ENCODE measurements at regions not wholly inside any gene's neighbourhood (a gene's known extent, or its start where the extent isn't known, plus 50 kb on each side); places are given as distances from the start of the nearest gene placed in this dataset.

GRCh38 chr6:56815436-56815835, 139.5 kb upstream of the BEND6 start:
- no peak overlapping the region for H3K4me3 ChIP-seq (replicated peaks in 1 of 3; ENCODE audit: insufficient read depth in 1 of 3, low read depth in 2 of 3, low read length in 3 of 3)
- no peaks in the 10 kb centered on the region for H3K79me2 ChIP-seq (ENCODE audit: insufficient read depth, low read length)
- no peaks in the 10 kb centered on the region; a peak in 1 of 5 replicates for H3K27me3 ChIP-seq (ENCODE audit: control insufficient read depth in 1 of 2, insufficient read depth in 2 of 2, low read length in 2 of 2)
- H3K27ac ChIP-seq (ENCODE audit: extremely low read length, insufficient read depth, low read length), result no peak overlapping the region
- POLR2A ChIA-PET, result no interaction called here
- FAIRE-seq, result no peak
- TF ChIP-seq, protein P1, sequence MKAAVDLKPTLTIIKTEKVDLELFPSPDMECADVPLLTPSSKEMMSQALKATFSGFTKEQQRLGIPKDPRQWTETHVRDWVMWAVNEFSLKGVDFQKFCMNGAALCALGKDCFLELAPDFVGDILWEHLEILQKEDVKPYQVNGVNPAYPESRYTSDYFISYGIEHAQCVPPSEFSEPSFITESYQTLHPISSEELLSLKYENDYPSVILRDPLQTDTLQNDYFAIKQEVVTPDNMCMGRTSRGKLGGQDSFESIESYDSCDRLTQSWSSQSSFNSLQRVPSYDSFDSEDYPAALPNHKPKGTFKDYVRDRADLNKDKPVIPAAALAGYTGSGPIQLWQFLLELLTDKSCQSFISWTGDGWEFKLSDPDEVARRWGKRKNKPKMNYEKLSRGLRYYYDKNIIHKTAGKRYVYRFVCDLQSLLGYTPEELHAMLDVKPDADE (CRISPR knock-in tag; IDR thresholded peaks at IDR 0.05), result no peak
- no peak for TF ChIP-seq ATF7-NPFF (CRISPR knock-in tag; IDR thresholded peaks at IDR 0.05; ENCODE audit: low read depth)
- TF ChIP-seq, protein P2, sequence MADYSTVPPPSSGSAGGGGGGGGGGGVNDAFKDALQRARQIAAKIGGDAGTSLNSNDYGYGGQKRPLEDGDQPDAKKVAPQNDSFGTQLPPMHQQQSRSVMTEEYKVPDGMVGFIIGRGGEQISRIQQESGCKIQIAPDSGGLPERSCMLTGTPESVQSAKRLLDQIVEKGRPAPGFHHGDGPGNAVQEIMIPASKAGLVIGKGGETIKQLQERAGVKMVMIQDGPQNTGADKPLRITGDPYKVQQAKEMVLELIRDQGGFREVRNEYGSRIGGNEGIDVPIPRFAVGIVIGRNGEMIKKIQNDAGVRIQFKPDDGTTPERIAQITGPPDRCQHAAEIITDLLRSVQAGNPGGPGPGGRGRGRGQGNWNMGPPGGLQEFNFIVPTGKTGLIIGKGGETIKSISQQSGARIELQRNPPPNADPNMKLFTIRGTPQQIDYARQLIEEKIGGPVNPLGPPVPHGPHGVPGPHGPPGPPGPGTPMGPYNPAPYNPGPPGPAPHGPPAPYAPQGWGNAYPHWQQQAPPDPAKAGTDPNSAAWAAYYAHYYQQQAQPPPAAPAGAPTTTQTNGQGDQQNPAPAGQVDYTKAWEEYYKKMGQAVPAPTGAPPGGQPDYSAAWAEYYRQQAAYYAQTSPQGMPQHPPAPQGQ (CRISPR knock-in tag; IDR thresholded peaks at IDR 0.05; ENCODE audit: borderline replicate concordance), result no peak
- TF ChIP-seq IRF2 (CRISPR knock-in tag; IDR thresholded peaks at IDR 0.05), result no peak
- TF ChIP-seq ZSCAN21 (CRISPR knock-in tag; IDR thresholded peaks at IDR 0.05; ENCODE audit: borderline replicate concordance), result no peak
- no peak for TF ChIP-seq ZNF496 (CRISPR knock-in tag; IDR thresholded peaks at IDR 0.05; ENCODE audit: insufficient replicate concordance)
- TF ChIP-seq, protein P3, sequence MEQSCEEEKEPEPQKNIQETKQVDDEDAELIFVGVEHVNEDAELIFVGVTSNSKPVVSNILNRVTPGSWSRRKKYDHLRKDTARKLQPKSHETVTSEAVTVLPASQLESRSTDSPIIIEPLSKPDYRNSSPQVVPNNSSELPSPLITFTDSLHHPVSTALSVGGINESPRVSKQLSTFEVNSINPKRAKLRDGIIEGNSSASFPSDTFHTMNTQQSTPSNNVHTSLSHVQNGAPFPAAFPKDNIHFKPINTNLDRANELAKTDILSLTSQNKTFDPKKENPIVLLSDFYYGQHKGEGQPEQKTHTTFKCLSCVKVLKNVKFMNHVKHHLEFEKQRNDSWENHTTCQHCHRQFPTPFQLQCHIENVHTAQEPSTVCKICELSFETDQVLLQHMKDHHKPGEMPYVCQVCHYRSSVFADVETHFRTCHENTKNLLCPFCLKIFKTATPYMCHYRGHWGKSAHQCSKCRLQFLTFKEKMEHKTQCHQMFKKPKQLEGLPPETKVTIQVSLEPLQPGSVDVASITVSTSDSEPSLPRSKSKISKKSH (CRISPR knock-in tag; IDR thresholded peaks at IDR 0.05; ENCODE audit: borderline replicate concordance), result no peak
- TF ChIP-seq ZSCAN29 (CRISPR knock-in tag; conservative IDR thresholded peaks at IDR 0.05), result no peak
- TF ChIP-seq, protein P4, sequence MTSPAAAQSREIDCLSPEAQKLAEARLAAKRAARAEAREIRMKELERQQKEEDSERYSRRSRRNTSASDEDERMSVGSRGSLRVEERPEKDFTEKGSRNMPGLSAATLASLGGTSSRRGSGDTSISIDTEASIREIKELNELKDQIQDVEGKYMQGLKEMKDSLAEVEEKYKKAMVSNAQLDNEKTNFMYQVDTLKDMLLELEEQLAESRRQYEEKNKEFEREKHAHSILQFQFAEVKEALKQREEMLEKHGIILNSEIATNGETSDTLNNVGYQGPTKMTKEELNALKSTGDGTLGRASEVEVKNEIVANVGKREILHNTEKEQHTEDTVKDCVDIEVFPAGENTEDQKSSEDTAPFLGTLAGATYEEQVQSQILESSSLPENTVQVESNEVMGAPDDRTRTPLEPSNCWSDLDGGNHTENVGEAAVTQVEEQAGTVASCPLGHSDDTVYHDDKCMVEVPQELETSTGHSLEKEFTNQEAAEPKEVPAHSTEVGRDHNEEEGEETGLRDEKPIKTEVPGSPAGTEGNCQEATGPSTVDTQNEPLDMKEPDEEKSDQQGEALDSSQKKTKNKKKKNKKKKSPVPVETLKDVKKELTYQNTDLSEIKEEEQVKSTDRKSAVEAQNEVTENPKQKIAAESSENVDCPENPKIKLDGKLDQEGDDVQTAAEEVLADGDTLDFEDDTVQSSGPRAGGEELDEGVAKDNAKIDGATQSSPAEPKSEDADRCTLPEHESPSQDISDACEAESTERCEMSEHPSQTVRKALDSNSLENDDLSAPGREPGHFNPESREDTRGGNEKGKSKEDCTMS (CRISPR knock-in tag; conservative IDR thresholded peaks at IDR 0.05), result no peak
- no peak for TF ChIP-seq ZNF615 (CRISPR knock-in tag; IDR thresholded peaks at IDR 0.05; ENCODE audit: borderline replicate concordance)
- no peak for TF ChIP-seq AGO1 (IDR thresholded peaks at IDR 0.05; ENCODE audit: low read depth, low read length, poor library complexity, severe bottlenecking)
- TF ChIP-seq HNRNPUL1 (IDR thresholded peaks at IDR 0.05; ENCODE audit: low read depth, low read length), result no peak
- in situ Hi-C loops (cut with HindIII; ENCODE audit: extremely low pct_ligation_motif_present, low pct_unique_long_range_greater_than_20kb) (no loop called here), intact Hi-C loops (cut with micrococcal nuclease; ENCODE audit: unreplicated experiment) (no loop called here)
- no peaks in the 10 kb centered on the region for H3K4me1 ChIP-seq (ENCODE audit: insufficient read depth, low read length)
- no peak overlapping the region for H3K9ac ChIP-seq (ENCODE audit: insufficient read depth, low read depth, low read length)
- H2AFZ ChIP-seq (ENCODE audit: low read length), result no peak overlapping the region
- H3K4me2 ChIP-seq (ENCODE audit: low read depth, low read length), result no peak overlapping the region
- no peaks in the 10 kb centered on the region for H3K9me3 ChIP-seq (ENCODE audit: low read length)
- CTCF ChIA-PET (ENCODE audit: low intra/inter-chr PET ratio, low total read pairs), result no interaction called here
- no TSS peak for BruUV-seq (replicated peaks)
- no peak for ATAC-seq
- no peaks in the 10 kb centered on the region for H3K36me3 ChIP-seq (replicated peaks in 1 of 2; ENCODE audit: control insufficient read depth in 1 of 2, insufficient read depth in 2 of 2, low read length in 2 of 2)
- H4K20me1 ChIP-seq (ENCODE audit: insufficient read depth, low read length), result no peaks in the 10 kb centered on the region
- no peak for DNase-seq (ENCODE audit: low spot score)

All from HepG2 (cell line).